MCF 10A (cell line): ENCODE measurements at regions not wholly inside any gene's neighbourhood (a gene's known extent, or its start where the extent isn't known, plus 50 kb on each side); places are given as distances from the start of the nearest gene placed in this dataset.

ENCODE experiments used
- BruUV-seq: library from RNA; stranded (reverse); fragments of 400-500 nt; replicated peaks from 2 replicates; lab custom pipeline; 2021; lab: Mats Ljungman, UMichigan
- CTCF ChIA-PET: fragments of 300-600 bp; sonication (Branson Sonifier 250); formaldehyde crosslinking; extraction: SDS; loops from one replicate; lab custom pipeline; 2021; ENCODE audit warnings: antibody characterized with exemption, inconsistent platforms; lab: Yijun Ruan, JAX
- POLR2A ChIA-PET: fragments of 300-600, 350-650 bp; sonication (Branson Sonifier 250); formaldehyde crosslinking; extraction: SDS; loops from one replicate; lab custom pipeline; 2020; ENCODE audit warnings: antibody characterized with exemption, inconsistent platforms; lab: Yijun Ruan, JAX
- DNase-seq: peaks from one replicate; pipeline ENCODE4 v3.0.0-alpha.2; 2018; ENCODE audit not compliant: unreplicated experiment
- H3K27ac Mint-ChIP-seq: one replicate; pipeline ENCODE4 v1.8.0; 2022; ENCODE audit warnings: mild to moderate bottlenecking, low read depth, mixed read lengths; ENCODE audit not compliant: unreplicated experiment
- H3K27me3 Mint-ChIP-seq: one replicate; pipeline ENCODE4 v1.8.0; 2022; ENCODE audit warnings: mixed read lengths; ENCODE audit not compliant: insufficient read depth, unreplicated experiment
- H3K36me3 Mint-ChIP-seq: one replicate; pipeline ENCODE4 v1.8.0; 2022; ENCODE audit warnings: mild to moderate bottlenecking, moderate library complexity, mixed read lengths; ENCODE audit not compliant: insufficient read depth, unreplicated experiment
- H3K4me1 Mint-ChIP-seq: one replicate; pipeline ENCODE4 v1.8.0; 2022; ENCODE audit warnings: mixed read lengths; ENCODE audit not compliant: insufficient read depth, unreplicated experiment
- H3K4me3 Mint-ChIP-seq: one replicate; pipeline ENCODE4 v1.8.0; 2022; ENCODE audit warnings: mild to moderate bottlenecking, moderate library complexity, mixed read lengths; ENCODE audit not compliant: unreplicated experiment
- H3K9me3 Mint-ChIP-seq: one replicate; pipeline ENCODE4 v1.8.0; 2022; ENCODE audit warnings: mixed read lengths; ENCODE audit not compliant: unreplicated experiment
- CTCF ChIP-seq: fragments of 200-600 bp; IDR thresholded peaks from one replicate; pipeline ENCODE4 v1.8.0; 2022; ENCODE audit warnings: antibody characterized with exemption, mild to moderate bottlenecking; ENCODE audit not compliant: unreplicated experiment
- intact Hi-C: fragments of 100-400 bp; cut with micrococcal nuclease; formaldehyde crosslinking; loops from 2 replicates; pipeline ENCODE4 v1.14.1; 2022

GRCh38 chr5:57725658-57726504 lies 243.3 kb upstream of the ACTBL2 start:
- Mint-ChIP-seq H3K27ac (no peak overlapping the region), H3K36me3 (peaks cover 6% of the 10 kb centered on the region)
- no TSS peak for BruUV-seq

GRCh38 chr5:57724836-57725235 lies 242.2 kb upstream of the ACTBL2 start:
- H3K9me3 Mint-ChIP-seq: no peaks in the 10 kb centered on the region
- no TSS peak for BruUV-seq
- no peak for DNase-seq
- H3K27ac Mint-ChIP-seq: no peak overlapping the region
- H3K4me3 Mint-ChIP-seq: no peak overlapping the region
- H3K36me3 Mint-ChIP-seq: peaks cover 6% of the 10 kb centered on the region
- ChIA-PET CTCF (interaction anchor here (0.6 to 1.5 kb wide), 5 partner anchors 8 to 737 kb away, joined by 3 to 6 read pairs (median 3); no protein-coding TSS in a partner anchor), POLR2A (no interaction called here)
- peaks cover 9% of the 10 kb centered on the region for H3K4me1 Mint-ChIP-seq
- no peaks in the 10 kb centered on the region for H3K27me3 Mint-ChIP-seq
- intact Hi-C loops: no loop called here
- no peak for TF ChIP-seq CTCF

More at GRCh38 chr5:57725658-57726504, 243.3 kb upstream of the ACTBL2 start:
- Mint-ChIP-seq H3K27me3 (no peaks in the 10 kb centered on the region), H3K4me1 (peaks cover 9% of the 10 kb centered on the region), H3K4me3 (no peak overlapping the region), H3K9me3 (no peaks in the 10 kb centered on the region)
- CTCF ChIA-PET: interaction anchor here (0.6 to 1.5 kb wide), 7 partner anchors 9 to 1495 kb away, joined by 3 to 6 read pairs (median 3); no protein-coding TSS in a partner anchor
- intact Hi-C loops: no loop called here
- no peak for DNase-seq
- no peak for TF ChIP-seq CTCF
- POLR2A ChIA-PET: interaction anchor here (1.1 kb wide), 1 partner anchor 33 kb away, joined by 3 read pairs; no protein-coding TSS in a partner anchor

- no peak for TF ChIP-seq CTCF
- POLR2A ChIA-PET: interaction anchor here (0.5 to 1.3 kb wide), 2 partner anchors 21 to 678 kb away, joined by 3 read pairs; no protein-coding TSS in a partner anchor
- intact Hi-C loops: no loop called here
- H3K9me3 Mint-ChIP-seq: no peaks in the 10 kb centered on the region
- peaks cover 19% of the 10 kb centered on the region for H3K4me1 Mint-ChIP-seq
- H3K27me3 Mint-ChIP-seq: no peaks in the 10 kb centered on the region
- no peak for DNase-seq
- no peak overlapping the region for H3K4me3 Mint-ChIP-seq
- CTCF ChIA-PET: interaction anchor here (0.6 to 0.7 kb wide), 3 partner anchors 54 to 63 kb away, joined by 3 to 5 read pairs (median 3); no protein-coding TSS in a partner anchor
- no peak overlapping the region for H3K27ac Mint-ChIP-seq
- no TSS peak for BruUV-seq
- H3K36me3 Mint-ChIP-seq: no peaks in the 10 kb centered on the region
Measured at GRCh38 chr5:57721226-57721625, 238.6 kb upstream of the ACTBL2 start.

- ChIA-PET CTCF (interaction anchor here (0.6 to 0.9 kb wide), 3 partner anchors 10 to 63 kb away, joined by 3 to 5 read pairs (median 4); no protein-coding TSS in a partner anchor), POLR2A (interaction anchor here (0.5 to 1.3 kb wide), 3 partner anchors 21 to 678 kb away, joined by 3 read pairs; no protein-coding TSS in a partner anchor)
- Mint-ChIP-seq H3K27me3 (no peaks in the 10 kb centered on the region), H3K36me3 (no peaks in the 10 kb centered on the region), H3K9me3 (no peaks in the 10 kb centered on the region), H3K27ac (no peak overlapping the region), H3K4me1 (peaks cover 19% of the 10 kb centered on the region), H3K4me3 (no peak overlapping the region)
- no peak for DNase-seq
- BruUV-seq: no TSS peak
- intact Hi-C loops: no loop called here
- TF ChIP-seq CTCF: no peak
Measured at GRCh38 chr5:57720656-57721055, 238.0 kb upstream of the ACTBL2 start.
